ENCODE measurements at regions not wholly inside any gene's neighbourhood (a gene's known extent, or its start where the extent isn't known, plus 50 kb on each side); places are given as distances from the start of the nearest gene placed in this dataset.
A peak's percentile ranks its signal among the peaks of the same experiment; 100 is the strongest.
"Not testable (repeated sequence)": the region's sequence is repeated elsewhere in the genome, so short reads cannot be mapped to it uniquely, and the experiment has no call there.

DNA sequence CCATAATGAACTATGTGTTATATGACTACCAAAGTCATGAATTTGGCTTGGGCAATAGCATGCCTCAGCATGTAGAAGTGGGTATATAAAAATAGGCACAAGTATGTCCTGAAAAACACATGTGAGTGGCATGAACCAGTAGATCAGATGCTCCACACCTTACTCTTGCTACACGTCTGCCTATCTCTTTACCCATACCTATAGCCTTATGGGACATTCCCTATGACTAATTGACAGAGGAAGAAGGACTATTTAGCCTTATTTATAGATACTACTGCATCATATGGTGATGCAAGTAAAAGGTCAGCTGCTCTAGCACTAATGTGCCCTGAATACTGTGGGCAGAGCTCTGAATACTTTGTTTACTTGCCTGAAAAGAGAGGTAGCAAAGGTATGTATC, 81.0 kb upstream of the ZPLD1 start:
- no peak overlapping the region for H3K27ac ChIP-seq (ENCODE audit: low read length)
- intact Hi-C loops (cut with DNase I): no loop called here
- H3K9me3 ChIP-seq (ENCODE audit: control insufficient read depth, low read length): no peaks in the 10 kb centered on the region
- WGBS: 91% methylated on average over 1 of the region's 1 CpG
- H3K4me1 ChIP-seq (ENCODE audit: control insufficient read depth, insufficient read depth, low read length): no peaks in the 10 kb centered on the region
- no peak for DNase-seq
- ATAC-seq: no peak
- H3K4me3 ChIP-seq (ENCODE audit: low read length): no peak overlapping the region
- no peaks in the 10 kb centered on the region for H3K27me3 ChIP-seq (ENCODE audit: control insufficient read depth, insufficient read depth)

- ATAC-seq (peak; percentile 52 to 79), DNase-seq (no peak)
- no peaks in the 10 kb centered on the region for H3K9me3 ChIP-seq (ENCODE audit: control insufficient read depth, low read length)
- H3K4me1 ChIP-seq (ENCODE audit: control insufficient read depth, insufficient read depth, low read length): no peaks in the 10 kb centered on the region
- no peaks in the 10 kb centered on the region for H3K27me3 ChIP-seq (ENCODE audit: control insufficient read depth, insufficient read depth)
- H3K27ac ChIP-seq (ENCODE audit: low read length): no peak overlapping the region
- intact Hi-C loops (cut with DNase I): no loop called here
- no peak overlapping the region for H3K4me3 ChIP-seq (ENCODE audit: low read length)
Measured at GRCh38 chr3:102354818-102355515, 79.8 kb upstream of the ZPLD1 start.

- intact Hi-C loops (cut with DNase I): no loop called here
- Histone ChIP-seq H3K4me3 (ENCODE audit: low read length) (no peak overlapping the region), H3K27ac (ENCODE audit: low read length) (no peak overlapping the region), H3K27me3 (ENCODE audit: control insufficient read depth, insufficient read depth) (no peaks in the 10 kb centered on the region), H3K4me1 (ENCODE audit: control insufficient read depth, insufficient read depth, low read length) (no peaks in the 10 kb centered on the region), H3K9me3 (ENCODE audit: control insufficient read depth, low read length) (no peaks in the 10 kb centered on the region)
- ATAC-seq (no peak), DNase-seq (no peak)
- WGBS: 72% methylated on average over 2 of the region's 2 CpGs
Measured at GRCh38 chr3:102356506-102356905, 78.3 kb upstream of the ZPLD1 start.

- WGBS: 61% methylated on average over 9 of the region's 9 CpGs
- DNase-seq; H3K9me3 ChIP-seq (ENCODE audit: control insufficient read depth, low read length); intact Hi-C loops (cut with DNase I); H3K4me3 ChIP-seq (ENCODE audit: low read length); H3K4me1 ChIP-seq (ENCODE audit: control insufficient read depth, insufficient read depth, low read length); ATAC-seq; H3K27ac ChIP-seq (ENCODE audit: low read length); H3K27me3 ChIP-seq (ENCODE audit: control insufficient read depth, insufficient read depth): not testable (repeated sequence)
Measured at GRCh38 chr3:102357313-102357712, 77.5 kb upstream of the ZPLD1 start.

- Histone ChIP-seq H3K4me1 (ENCODE audit: control insufficient read depth, insufficient read depth, low read length) (no peaks in the 10 kb centered on the region), H3K27ac (ENCODE audit: low read length) (no peak overlapping the region), H3K27me3 (ENCODE audit: control insufficient read depth, insufficient read depth) (no peaks in the 10 kb centered on the region), H3K4me3 (ENCODE audit: low read length) (no peak overlapping the region), H3K9me3 (ENCODE audit: control insufficient read depth, low read length) (no peaks in the 10 kb centered on the region)
- 63% methylated on average over 1 of the region's 1 CpG for WGBS
- DNase-seq (no peak), ATAC-seq (no peak)
- intact Hi-C loops (cut with DNase I): no loop called here
Measured at GRCh38 chr3:102360183-102360860, 74.5 kb upstream of the ZPLD1 start.

GRCh38 chr3:102361101-102361500, 73.7 kb upstream of the ZPLD1 start:
- Histone ChIP-seq H3K27me3 (ENCODE audit: control insufficient read depth, insufficient read depth) (no peaks in the 10 kb centered on the region), H3K27ac (ENCODE audit: low read length) (no peak overlapping the region), H3K4me3 (ENCODE audit: low read length) (no peak overlapping the region), H3K4me1 (ENCODE audit: control insufficient read depth, insufficient read depth, low read length) (no peaks in the 10 kb centered on the region), H3K9me3 (ENCODE audit: control insufficient read depth, low read length) (no peaks in the 10 kb centered on the region)
- ATAC-seq (peak in 1 of 2 donors; percentile 72), DNase-seq (no peak)
- intact Hi-C loops (cut with DNase I): no loop called here
- WGBS: 26% methylated on average over 3 of the region's 3 CpGs

DNA sequence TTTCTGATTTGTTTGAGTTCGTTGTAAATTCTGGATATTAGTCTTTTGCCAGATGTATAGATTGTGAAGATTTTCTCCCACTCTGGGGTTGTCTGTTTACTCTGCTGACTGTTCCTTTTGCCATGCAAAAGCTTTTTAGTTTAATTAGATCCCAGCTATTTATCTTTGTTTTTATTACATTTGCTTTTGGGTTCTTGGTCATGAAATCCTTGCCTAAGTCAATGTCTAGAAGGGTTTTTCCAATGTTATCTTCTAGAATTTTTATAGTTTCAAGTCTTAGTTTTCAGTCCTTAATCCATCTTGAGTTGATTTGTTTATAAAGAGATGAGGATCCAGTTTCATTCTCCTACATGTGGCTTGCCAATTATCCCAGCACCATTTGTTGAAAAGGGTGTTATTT, 68.7 kb upstream of the ZPLD1 start:
- H3K4me1 ChIP-seq (ENCODE audit: control insufficient read depth, insufficient read depth, low read length); intact Hi-C loops (cut with DNase I); H3K27ac ChIP-seq (ENCODE audit: low read length); DNase-seq; H3K27me3 ChIP-seq (ENCODE audit: control insufficient read depth, insufficient read depth); H3K9me3 ChIP-seq (ENCODE audit: control insufficient read depth, low read length); H3K4me3 ChIP-seq (ENCODE audit: low read length); ATAC-seq: not testable (repeated sequence)
- WGBS: 76% methylated on average over 1 of the region's 1 CpG

DNA sequence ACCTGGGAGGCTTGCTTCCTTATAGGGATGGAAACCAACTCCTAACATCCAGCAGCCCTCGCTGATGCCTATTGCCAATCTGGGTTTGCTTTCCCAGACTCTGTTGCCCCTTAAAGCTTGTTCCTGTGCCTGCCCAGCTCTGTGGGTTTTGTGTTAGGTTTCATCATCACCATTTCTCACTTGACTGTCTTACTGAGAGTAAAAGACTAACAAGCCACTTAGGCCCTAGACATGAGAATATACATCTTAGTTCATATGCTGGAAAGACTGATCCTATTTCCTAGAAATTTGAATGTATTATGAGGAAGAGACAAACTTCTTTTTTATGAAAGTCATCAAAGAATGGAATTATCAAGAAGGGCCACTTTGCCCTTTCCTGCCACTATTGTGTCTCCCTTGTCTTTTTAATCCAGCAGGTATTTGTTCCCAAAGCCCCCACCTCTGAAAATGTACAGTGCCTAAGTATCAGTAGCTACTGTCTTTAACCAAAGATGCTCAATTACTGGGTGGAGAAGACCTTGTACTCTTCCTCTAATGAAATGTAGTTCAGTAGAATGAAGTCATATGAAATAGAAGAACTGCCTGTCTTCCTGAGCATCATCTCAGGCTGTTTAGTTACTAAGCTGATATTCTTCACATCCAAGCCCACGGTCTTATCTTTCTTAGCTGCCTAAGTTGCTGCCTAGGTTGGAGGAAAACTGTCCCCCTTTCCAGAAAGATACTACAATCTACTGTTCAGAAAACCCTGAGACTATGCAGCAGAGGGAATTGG, 59.8 kb upstream of the ZPLD1 start:
- Histone ChIP-seq H3K4me1 (ENCODE audit: control insufficient read depth, insufficient read depth, low read length) (no peaks in the 10 kb centered on the region), H3K27ac (ENCODE audit: low read length) (no peak overlapping the region), H3K4me3 (ENCODE audit: low read length) (no peak overlapping the region), H3K9me3 (ENCODE audit: control insufficient read depth, low read length) (no peaks in the 10 kb centered on the region), H3K27me3 (ENCODE audit: control insufficient read depth, insufficient read depth) (no peaks in the 10 kb centered on the region)
- intact Hi-C loops (cut with DNase I): no loop called here
- WGBS: 70% methylated on average over 2 of the region's 2 CpGs
- no peak for ATAC-seq
- DNase-seq: no peak

GRCh38 chr3:102378216-102378615, 56.6 kb upstream of the ZPLD1 start:
- Histone ChIP-seq H3K4me1 (ENCODE audit: control insufficient read depth, insufficient read depth, low read length) (no peaks in the 10 kb centered on the region), H3K9me3 (ENCODE audit: control insufficient read depth, low read length) (no peaks in the 10 kb centered on the region), H3K27me3 (ENCODE audit: control insufficient read depth, insufficient read depth) (no peaks in the 10 kb centered on the region), H3K4me3 (ENCODE audit: low read length) (no peak overlapping the region), H3K27ac (ENCODE audit: low read length) (no peak overlapping the region)
- ATAC-seq (no peak), DNase-seq (no peak)
- intact Hi-C loops (cut with DNase I): no loop called here
- 77% methylated on average over 4 of the region's 4 CpGs for WGBS

GRCh38 chr3:102382201-102382600, 52.6 kb upstream of the ZPLD1 start:
- DNase-seq; H3K9me3 ChIP-seq (ENCODE audit: control insufficient read depth, low read length); H3K27ac ChIP-seq (ENCODE audit: low read length); H3K4me3 ChIP-seq (ENCODE audit: low read length); H3K27me3 ChIP-seq (ENCODE audit: control insufficient read depth, insufficient read depth); ATAC-seq; H3K4me1 ChIP-seq (ENCODE audit: control insufficient read depth, insufficient read depth, low read length); intact Hi-C loops (cut with DNase I): not testable (repeated sequence)
- whole genome bisulfite sequencing: 82% methylated on average over 6 of the region's 6 CpGs

Data from right cardiac atrium (tissue), 5 donors.